H9 (cell line): ENCODE measurements at regions not wholly inside any gene's neighbourhood (a gene's known extent, or its start where the extent isn't known, plus 50 kb on each side); places are given as distances from the start of the nearest gene placed in this dataset.

Source experiments
- DNase-seq: peaks from one replicate; pipeline ENCODE4 v3.0.0-alpha.2; 2017
- H2AFZ ChIP-seq: one replicate; pipeline ENCODE4 v1.6.1; 2013; ENCODE audit warnings: mild to moderate bottlenecking, low read length, control low read depth, moderate library complexity
- H2AK5ac ChIP-seq: 2 replicates; pipeline ENCODE4 v1.6.1; 2013; ENCODE audit warnings: low read length, control low read depth, mixed read lengths; ENCODE audit not compliant: insufficient read length
- H2BK120ac ChIP-seq: one replicate; pipeline ENCODE4 v1.6.1; 2013; ENCODE audit warnings: low read depth, mild to moderate bottlenecking, low read length, control low read depth, inconsistent platforms; ENCODE audit not compliant: poor library complexity, severe bottlenecking
- H2BK12ac ChIP-seq: 2 replicates; pipeline ENCODE4 v1.6.1; 2013; ENCODE audit warnings: low read length, control low read depth, mixed read lengths, low read depth; ENCODE audit not compliant: insufficient read length
- H2BK15ac ChIP-seq: 2 replicates; pipeline ENCODE4 v1.6.1; 2013; ENCODE audit warnings: low read depth, low read length, control low read depth
- H2BK20ac ChIP-seq: one replicate; pipeline ENCODE4 v1.6.1; 2013; ENCODE audit warnings: low read depth, mild to moderate bottlenecking, low read length, control low read depth, inconsistent platforms; ENCODE audit not compliant: poor library complexity, severe bottlenecking
- H2BK5ac ChIP-seq: 2 replicates; pipeline ENCODE4 v1.6.1; 2013; ENCODE audit warnings: low read length, control low read depth, mixed read lengths; ENCODE audit not compliant: insufficient read length
- H3K14ac ChIP-seq: 2 replicates; pipeline ENCODE4 v1.6.1; 2013; ENCODE audit warnings: low read length, control low read depth; ENCODE audit not compliant: insufficient read depth
- H3K18ac ChIP-seq: 2 replicates; pipeline ENCODE4 v1.6.1; 2013; ENCODE audit warnings: low read depth, mild to moderate bottlenecking, mixed read lengths, low read length, control low read depth; ENCODE audit not compliant: insufficient read length
- H3K23ac ChIP-seq: 2 replicates; pipeline ENCODE4 v1.6.1; 2013; ENCODE audit warnings: low read length, control low read depth, mixed read lengths, low read depth; ENCODE audit not compliant: insufficient read length
- H3K23me2 ChIP-seq: 2 replicates; pipeline ENCODE4 v1.6.1; 2013; ENCODE audit warnings: low read depth, mild to moderate bottlenecking, mixed read lengths, low read length, control low read depth; ENCODE audit not compliant: insufficient read length, poor library complexity, severe bottlenecking
- H3K27ac ChIP-seq: 2 replicates; pipeline ENCODE4 v1.5.1; 2013; ENCODE audit warnings: low read length, control low read depth, mixed read lengths, low read depth; ENCODE audit not compliant: insufficient read length
- H3K27me3 ChIP-seq: 2 replicates; pipeline ENCODE4 v1.6.1; 2013; ENCODE audit warnings: low read length, control low read depth, inconsistent platforms; ENCODE audit not compliant: insufficient read depth
- H3K4ac ChIP-seq: 2 replicates; pipeline ENCODE4 v1.6.1; 2013; ENCODE audit warnings: low read depth, mild to moderate bottlenecking, control low read depth, inconsistent platforms, low read length, moderate library complexity
- H3K4me1 ChIP-seq: 2 replicates; pipeline ENCODE4 v1.6.1; 2013; ENCODE audit warnings: low read length, control low read depth, inconsistent platforms; ENCODE audit not compliant: insufficient read depth
- H3K4me2 ChIP-seq: 2 replicates; pipeline ENCODE4 v1.6.1; 2013; ENCODE audit warnings: low read length, control low read depth, mixed read lengths; ENCODE audit not compliant: insufficient read length, insufficient read depth
- H3K56ac ChIP-seq: 2 replicates; pipeline ENCODE4 v1.6.1; 2013; ENCODE audit warnings: low read depth, mild to moderate bottlenecking, mixed read lengths, low read length, control low read depth; ENCODE audit not compliant: insufficient read length
- H3K79me1 ChIP-seq: 2 replicates; pipeline ENCODE4 v1.6.1; 2013; ENCODE audit warnings: low read depth, mild to moderate bottlenecking, moderate library complexity, low read length, control low read depth, inconsistent platforms; ENCODE audit not compliant: insufficient read depth, poor library complexity, severe bottlenecking
- H3K79me2 ChIP-seq: 2 replicates; pipeline ENCODE4 v1.6.1; 2013; ENCODE audit warnings: low read length, control low read depth, inconsistent platforms; ENCODE audit not compliant: insufficient read depth
- H3K9ac ChIP-seq: 2 replicates; pipeline ENCODE4 v1.6.1; 2013; ENCODE audit warnings: low read length, control low read depth, mixed read lengths; ENCODE audit not compliant: insufficient read length; ENCODE audit errors: extremely low read depth
- H3K9me3 ChIP-seq: one replicate; pipeline ENCODE4 v1.6.1; 2013; ENCODE audit warnings: low read depth, low read length, inconsistent platforms; ENCODE audit not compliant: control insufficient read depth
- H3T11ph ChIP-seq: one replicate; pipeline ENCODE4 v1.6.1; 2013; ENCODE audit warnings: mild to moderate bottlenecking, low read length, control low read depth, inconsistent platforms
- H4K20me1 ChIP-seq: one replicate; pipeline ENCODE4 v1.6.1; 2013; ENCODE audit not compliant: control insufficient read depth, insufficient read length, insufficient read depth
- H4K5ac ChIP-seq: 2 replicates; pipeline ENCODE4 v1.6.1; 2013; ENCODE audit warnings: low read depth, mild to moderate bottlenecking, mixed read lengths, low read length, control low read depth; ENCODE audit not compliant: insufficient read length
- H4K8ac ChIP-seq: replicated peaks from 2 replicates; pipeline ENCODE4 v1.6.1; 2013; ENCODE audit warnings: low read length, control low read depth, mixed read lengths, low read depth; ENCODE audit not compliant: insufficient read length
- H4K91ac ChIP-seq: 2 replicates; pipeline ENCODE4 v1.6.1; 2013; ENCODE audit warnings: low read depth, mild to moderate bottlenecking, moderate library complexity, mixed read lengths, low read length, control low read depth; ENCODE audit not compliant: insufficient read length
- H3K27ac Mint-ChIP-seq, 3 experiments: 2 replicates in 2 of 3; 3 replicates in 1 of 3; pipeline ENCODE4 v1.8.0; 2020 to 2021; ENCODE audit warnings: mixed read lengths in 3 of 3, mild to moderate bottlenecking in 1 of 3, moderate library complexity in 1 of 3
- H3K27me3 Mint-ChIP-seq: 2 replicates; pipeline ENCODE4 v1.8.0; 2021; ENCODE audit warnings: low read depth, mild to moderate bottlenecking, moderate library complexity, mixed read lengths
- H3K36me3 Mint-ChIP-seq, 3 experiments: 2 replicates in 2 of 3; 3 replicates in 1 of 3; pipeline ENCODE4 v1.8.0; 2020 to 2021; ENCODE audit warnings: low read depth in 3 of 3, mixed read lengths in 3 of 3; ENCODE audit not compliant: insufficient read depth in 1 of 3
- H3K4me1 Mint-ChIP-seq, 2 experiments: 2 replicates each; pipeline ENCODE4 v1.8.0; 2020; ENCODE audit warnings: mixed read lengths in 2 of 2
- H3K4me3 Mint-ChIP-seq, 2 experiments: 2 replicates in 1 of 2; 3 replicates in 1 of 2; pipeline ENCODE4 v1.8.0; 2020 to 2021; ENCODE audit warnings: mild to moderate bottlenecking in 2 of 2, mixed read lengths in 2 of 2, moderate library complexity in 1 of 2
- H3K9me3 Mint-ChIP-seq, 2 experiments: 2 replicates in 1 of 2; 3 replicates in 1 of 2; pipeline ENCODE4 v1.8.0; 2020; ENCODE audit warnings: mild to moderate bottlenecking in 2 of 2, mixed read lengths in 2 of 2, moderate library complexity in 1 of 2
- WGBS: extraction: QIAGEN DNeasy Blood & Tissue Kit; methylation state at CpG from one replicate; pipeline ENCODE4 v1.1.7; 2013; ENCODE audit warnings: missing lambda C conversion rate, low lambda C conversion rate, mixed read lengths; ENCODE audit not compliant: insufficient read length; ENCODE audit errors: extremely low coverage; 5-methylcytosine and 5-hydroxymethylcytosine counted together
- TF ChIP-seq, protein P1 (sequence below): fragments of 200-600 bp; sonication (generic); conservative IDR thresholded peaks from 3 replicates; pipeline ENCODE4 v1.8.0; 2021; ENCODE audit warnings: antibody characterized with exemption, mild to moderate bottlenecking

GRCh38 chr2:153057743-153058142, 339.3 kb downstream of the ARL6IP6 start:
- no peak overlapping the region for H3K23ac ChIP-seq
- H3K23me2 ChIP-seq = no peaks in the 10 kb centered on the region
- Mint-ChIP-seq H3K4me1 (peaks cover 16 to 28% of the 10 kb centered on the region in 2 experiments), H3K27ac (no peak overlapping the region), H3K27me3 (no peaks in the 10 kb centered on the region), H3K9me3 (no peaks in the 10 kb centered on the region), H3K36me3 (no peaks in the 10 kb centered on the region; a peak in 1 of 7 replicates), H3K4me3 (no peak overlapping the region)
- no peak overlapping the region for H3T11ph ChIP-seq
- H2BK12ac ChIP-seq = no peak overlapping the region
- no peak overlapping the region for H2AFZ ChIP-seq
- H3K4ac ChIP-seq = no peak overlapping the region
- no peak overlapping the region for H2BK5ac ChIP-seq
- H3K14ac ChIP-seq = no peak overlapping the region
- H3K79me2 ChIP-seq = no peaks in the 10 kb centered on the region
- no peak overlapping the region for H2AK5ac ChIP-seq
- no peak overlapping the region for H3K4me2 ChIP-seq
- no peak overlapping the region for H4K8ac ChIP-seq
- H3K9ac ChIP-seq = no peak overlapping the region
- H3K27me3 ChIP-seq = no peaks in the 10 kb centered on the region
- H3K56ac ChIP-seq = no peak overlapping the region
- no peaks in the 10 kb centered on the region for H3K79me1 ChIP-seq
- TF ChIP-seq, protein P1, sequence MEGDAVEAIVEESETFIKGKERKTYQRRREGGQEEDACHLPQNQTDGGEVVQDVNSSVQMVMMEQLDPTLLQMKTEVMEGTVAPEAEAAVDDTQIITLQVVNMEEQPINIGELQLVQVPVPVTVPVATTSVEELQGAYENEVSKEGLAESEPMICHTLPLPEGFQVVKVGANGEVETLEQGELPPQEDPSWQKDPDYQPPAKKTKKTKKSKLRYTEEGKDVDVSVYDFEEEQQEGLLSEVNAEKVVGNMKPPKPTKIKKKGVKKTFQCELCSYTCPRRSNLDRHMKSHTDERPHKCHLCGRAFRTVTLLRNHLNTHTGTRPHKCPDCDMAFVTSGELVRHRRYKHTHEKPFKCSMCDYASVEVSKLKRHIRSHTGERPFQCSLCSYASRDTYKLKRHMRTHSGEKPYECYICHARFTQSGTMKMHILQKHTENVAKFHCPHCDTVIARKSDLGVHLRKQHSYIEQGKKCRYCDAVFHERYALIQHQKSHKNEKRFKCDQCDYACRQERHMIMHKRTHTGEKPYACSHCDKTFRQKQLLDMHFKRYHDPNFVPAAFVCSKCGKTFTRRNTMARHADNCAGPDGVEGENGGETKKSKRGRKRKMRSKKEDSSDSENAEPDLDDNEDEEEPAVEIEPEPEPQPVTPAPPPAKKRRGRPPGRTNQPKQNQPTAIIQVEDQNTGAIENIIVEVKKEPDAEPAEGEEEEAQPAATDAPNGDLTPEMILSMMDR = no peak
- no peak for DNase-seq
- no peak overlapping the region for H3K27ac ChIP-seq
- H4K5ac ChIP-seq = no peak overlapping the region
- H2BK15ac ChIP-seq = no peak overlapping the region
- no peak overlapping the region for H4K91ac ChIP-seq
- no CpG with 5 or more reads among the region's 1 CpG for WGBS
- no peaks in the 10 kb centered on the region for H4K20me1 ChIP-seq
- H3K4me1 ChIP-seq = no peaks in the 10 kb centered on the region; the same call in 1 of the 2 replicates
- no peaks in the 10 kb centered on the region for H3K9me3 ChIP-seq
- no peak overlapping the region for H3K18ac ChIP-seq
- no peak overlapping the region for H2BK20ac ChIP-seq
- no peak overlapping the region for H2BK120ac ChIP-seq
